Testis (tissue), 2 donors: ENCODE measurements at regions not wholly inside any gene's neighbourhood (a gene's known extent, or its start where the extent isn't known, plus 50 kb on each side); places are given as distances from the start of the nearest gene placed in this dataset.

Experiments used
- CTCF ChIP-seq, 3 experiments: fragments of 450-650 bp in 2 of 3; fragments of 200-600 bp in 1 of 3; sonication (generic) in 1 of 3; IDR thresholded peaks; one replicate each; pipeline ENCODE4 v1.5.1; 2016 to 2019; ENCODE audit warnings: antibody characterized with exemption in 3 of 3, mild to moderate bottlenecking in 2 of 3, moderate library complexity in 1 of 3
- POLR2A ChIP-seq: fragments of 450-650 bp; IDR thresholded peaks from one replicate; pipeline ENCODE4 v1.6.1; 2017; ENCODE audit warnings: antibody characterized with exemption, mild to moderate bottlenecking, moderate library complexity

DNA sequence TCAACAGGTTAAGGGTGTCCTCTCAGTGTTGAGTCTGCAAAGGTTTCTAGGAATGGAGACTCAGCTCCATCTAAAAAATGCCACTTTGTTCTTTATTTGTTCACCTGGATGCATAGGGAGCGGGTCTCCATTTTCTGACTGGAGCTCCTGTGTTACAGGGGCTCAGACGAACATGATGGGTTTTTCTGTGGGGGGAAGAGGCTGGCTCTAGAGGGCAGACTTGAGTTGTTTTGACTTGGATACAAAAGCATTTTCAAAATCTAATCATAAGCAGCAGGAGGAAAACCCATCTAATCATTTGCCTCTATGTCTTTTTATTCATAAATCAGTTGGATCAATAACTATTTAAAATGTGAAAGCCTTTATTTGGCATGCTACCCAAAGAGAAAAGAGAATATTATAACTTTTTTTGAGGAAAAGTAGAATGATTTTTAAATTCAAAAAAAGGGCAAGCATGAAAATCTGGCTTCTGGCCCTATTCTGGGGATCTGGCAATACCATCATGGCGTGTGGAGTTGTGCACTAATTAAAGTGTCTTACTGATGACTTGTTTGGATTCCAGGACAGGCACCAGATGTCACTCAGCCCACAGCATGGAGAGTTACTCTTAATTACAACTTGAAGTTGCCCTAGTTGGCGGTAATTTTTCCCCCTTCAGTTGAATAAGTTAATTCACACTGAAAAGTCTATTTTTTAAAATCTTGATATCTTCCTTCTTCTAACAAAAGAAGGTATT is 594.9 kb downstream of the REEP3 start:
- TF ChIP-seq CTCF (IDR thresholded peaks at IDR 0.05), result peak in 1 of 3 experiments; percentile 39
- no peak for TF ChIP-seq POLR2A
